Heart right ventricle (tissue), 16 donors: ENCODE measurements at regions not wholly inside any gene's neighbourhood (a gene's known extent, or its start where the extent isn't known, plus 50 kb on each side); places are given as distances from the start of the nearest gene placed in this dataset.
A peak's percentile ranks its signal among the peaks of the same experiment; 100 is the strongest.

Experiments
- ATAC-seq, 8 donors: fragments of 200-7000 bp; cut with Tn5 transposase; one replicate each; pipeline ENCODE4 v1.9.1; 2020; ENCODE audit warnings: mild to moderate bottlenecking in 8 of 8, moderate library complexity in 8 of 8, moderate number of reproducible peaks in 1 of 8
- DNase-seq, 2 donors: peaks; one replicate each; pipeline ENCODE4 v3.0.0-alpha.2; 2020
- H3K27ac ChIP-seq, 10 donors: fragments of 200-600 bp; sonication (generic) in 2 of 10; one replicate each; pipeline versions ENCODE4 v1.5.0 to v1.8.0; 2020 to 2022; ENCODE audit warnings: mild to moderate bottlenecking in 3 of 10
- H3K27me3 ChIP-seq, 7 donors: fragments of 200-600 bp; one replicate each; pipeline ENCODE4 v1.8.0; 2021 to 2022; ENCODE audit warnings: mild to moderate bottlenecking in 2 of 7
- H3K36me3 ChIP-seq, 9 donors: fragments of 200-600 bp; sonication (generic) in 1 of 9; one replicate each; pipeline versions ENCODE4 v1.5.0 to v1.8.0; 2020 to 2022; ENCODE audit warnings: mild to moderate bottlenecking in 2 of 9
- H3K4me1 ChIP-seq, 9 donors: fragments of 200-600 bp; sonication (generic) in 1 of 9; one replicate each; pipeline versions ENCODE4 v1.5.0 to v1.8.0; 2020 to 2022; ENCODE audit warnings: mild to moderate bottlenecking in 4 of 9
- H3K4me3 ChIP-seq, 10 donors: fragments of 200-600 bp; sonication (generic) in 2 of 10; one replicate each; pipeline versions ENCODE4 v1.5.0 to v1.8.0; 2020 to 2022; ENCODE audit warnings: mild to moderate bottlenecking in 7 of 10, moderate library complexity in 2 of 10
- H3K9me3 ChIP-seq, 11 donors: fragments of 200-600 bp in 10 of 11; sonication (generic) in 2 of 11; one replicate each; pipeline versions ENCODE4 v1.5.0 to v1.8.0; 2013 to 2022; ENCODE audit warnings: mild to moderate bottlenecking in 2 of 11, control low read depth in 1 of 11, moderate library complexity in 1 of 11
- WGBS, 2 donors: extraction: QIAGEN DNeasy Blood & Tissue Kit; methylation state at CpG; one replicate each; pipeline ENCODE4 v1.1.7; 2013; ENCODE audit warnings: inconsistent platforms in 1 of 2; 5-methylcytosine and 5-hydroxymethylcytosine counted together
- intact Hi-C, 10 donors: fragments of 100-400 bp; cut with DNase I; formaldehyde crosslinking; loops; one replicate each; pipeline versions ENCODE4 v1.11.1 to v1.14.2; 2022
- TF ChIP-seq, protein P1 (sequence below), 9 donors: fragments of 200-600 bp; sonication (generic) in 2 of 9; IDR thresholded peaks; one replicate each; pipeline versions ENCODE4 v1.5.0 to v1.8.0; 2021 to 2022; ENCODE audit warnings: antibody characterized with exemption in 9 of 9, mild to moderate bottlenecking in 5 of 9, moderate library complexity in 1 of 9
- donor health status: Arrhythmogenic right ventricular cardiomyopathy.
- donor health status: ischemic (EF 13 %, LVEDD 7.1; RV severe dilation, severe dysfunction).
- donor health status: healthy with polysubstance abuse.
- donor health status: DM: no; HTN: yes; CAD: no.
- donor health status: DM: no; HTN: no; CAD: no.
- donor health status: ischemic (EF 25% LVEDD 6.9; RV normal size, moderate dysfunction).
- donor health status: ischemic (EF 25% LVEDD 5.7; RV mildly dilated, moderate dysfunction).
- donor health status: healthy.
- donor health status: DM: yes; HTN: yes; CAD: no.
- donor health status: Ischemic cardiomyopathy.
- donor health status: ischemic (EF 35%, LVEDD 5.7; RV mildly dilated, moderate dysfunction).
- donor health status: nonischemic (EF 11% LVEDD 7.7; RV severe dilation, severe dysfunction).
- donor health status: DM: yes; HTN: yes; CAD: no.
- donor health status: PGD.
- donor health status: ischemic (EF 29% LVEDD 5.4; RV normal size, mild dysfunction).
- donor health status: nonischemic (EF 23%, LVEDD 6.1; RV moderate dilation, normal function).

DNA sequence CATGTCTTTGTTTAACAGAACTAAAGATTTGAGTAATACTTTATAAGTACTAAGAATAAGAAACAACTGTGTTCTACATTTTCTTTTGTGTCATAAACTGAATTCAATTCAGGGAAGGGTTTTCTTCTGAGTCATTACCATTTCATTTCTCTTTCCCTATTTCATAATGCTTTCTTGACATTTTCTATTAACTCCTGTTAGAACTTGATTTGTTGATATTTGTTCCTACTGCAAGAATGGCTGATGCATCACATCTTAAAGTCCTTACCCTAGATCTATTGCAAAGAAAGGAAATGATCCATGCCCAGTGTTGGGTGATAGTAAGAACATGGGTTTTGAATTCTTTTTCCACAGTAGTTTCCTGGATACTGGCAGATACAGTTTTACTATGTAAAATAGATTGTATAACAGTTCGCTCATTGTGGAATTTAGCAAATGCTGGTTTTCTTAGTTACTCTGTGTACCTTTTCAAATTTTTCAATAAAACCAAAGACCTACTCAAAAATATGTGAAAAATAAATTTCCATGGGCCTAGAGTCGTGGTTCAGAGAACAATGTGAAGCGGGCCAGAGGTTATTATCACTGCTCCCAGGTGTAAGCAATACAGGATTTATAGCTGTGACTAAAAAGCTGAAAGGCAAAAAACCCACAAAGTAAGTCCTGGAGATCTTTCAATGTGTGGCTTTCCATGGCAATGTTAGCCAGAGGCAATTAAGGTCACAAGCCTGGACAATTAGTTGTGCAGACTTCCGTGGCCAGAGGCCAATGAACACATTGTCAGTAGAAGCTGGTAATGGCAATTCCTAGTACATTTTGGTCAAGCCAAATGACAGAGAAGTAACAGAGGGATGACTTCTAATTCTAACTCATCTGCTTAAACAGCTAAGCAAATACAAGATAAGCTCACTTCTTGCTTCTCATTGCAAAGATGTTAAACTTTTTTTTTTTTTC, 127.3 kb upstream of the FAT4 start:
- Histone ChIP-seq H3K27ac (peak overlapping the region in 1 of 10 donors; percentile 28), H3K36me3 (no peaks in the 10 kb centered on the region), H3K4me1 (peaks cover 0 to 11% (median 0%) of the 10 kb centered on the region in 9 donors), H3K4me3 (no peak overlapping the region), H3K9me3 (no peaks in the 10 kb centered on the region), H3K27me3 (no peaks in the 10 kb centered on the region)
- intact Hi-C loops: no loop called here
- peak in 4 of 8 donors; percentile 47 to 80 (median 72) for ATAC-seq
- WGBS, 2 donors: 69 to 71% methylated on average over 4 of the region's 4 CpGs
- DNase-seq: peak; percentile 18 to 47
- TF ChIP-seq, protein P1, sequence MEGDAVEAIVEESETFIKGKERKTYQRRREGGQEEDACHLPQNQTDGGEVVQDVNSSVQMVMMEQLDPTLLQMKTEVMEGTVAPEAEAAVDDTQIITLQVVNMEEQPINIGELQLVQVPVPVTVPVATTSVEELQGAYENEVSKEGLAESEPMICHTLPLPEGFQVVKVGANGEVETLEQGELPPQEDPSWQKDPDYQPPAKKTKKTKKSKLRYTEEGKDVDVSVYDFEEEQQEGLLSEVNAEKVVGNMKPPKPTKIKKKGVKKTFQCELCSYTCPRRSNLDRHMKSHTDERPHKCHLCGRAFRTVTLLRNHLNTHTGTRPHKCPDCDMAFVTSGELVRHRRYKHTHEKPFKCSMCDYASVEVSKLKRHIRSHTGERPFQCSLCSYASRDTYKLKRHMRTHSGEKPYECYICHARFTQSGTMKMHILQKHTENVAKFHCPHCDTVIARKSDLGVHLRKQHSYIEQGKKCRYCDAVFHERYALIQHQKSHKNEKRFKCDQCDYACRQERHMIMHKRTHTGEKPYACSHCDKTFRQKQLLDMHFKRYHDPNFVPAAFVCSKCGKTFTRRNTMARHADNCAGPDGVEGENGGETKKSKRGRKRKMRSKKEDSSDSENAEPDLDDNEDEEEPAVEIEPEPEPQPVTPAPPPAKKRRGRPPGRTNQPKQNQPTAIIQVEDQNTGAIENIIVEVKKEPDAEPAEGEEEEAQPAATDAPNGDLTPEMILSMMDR (IDR thresholded peaks at IDR 0.05): no peak

DNA sequence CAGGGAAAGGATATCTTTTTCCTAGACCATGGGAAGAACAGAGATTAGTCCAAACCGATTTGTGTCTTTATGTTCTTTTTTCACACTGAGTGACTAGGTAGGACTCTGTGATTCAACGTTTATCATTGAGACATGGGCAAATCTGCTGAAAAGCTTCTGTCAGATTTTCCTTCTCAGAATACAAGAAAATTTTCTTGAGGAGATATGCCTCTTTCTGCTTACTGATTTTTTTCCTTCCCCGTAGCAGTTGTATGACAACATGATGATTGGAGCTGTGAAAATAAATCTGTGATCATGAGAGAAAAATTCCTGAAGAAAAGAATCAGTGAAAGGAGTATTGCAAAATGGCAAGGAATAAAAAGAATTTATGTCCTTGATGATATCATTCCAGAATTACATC, 130.6 kb upstream of the FAT4 start:
- Histone ChIP-seq H3K9me3 (no peaks in the 10 kb centered on the region), H3K27me3 (no peaks in the 10 kb centered on the region), H3K4me1 (peaks cover 0 to 11% (median 0%) of the 10 kb centered on the region in 9 donors), H3K36me3 (no peaks in the 10 kb centered on the region), H3K4me3 (no peak overlapping the region), H3K27ac (no peak overlapping the region)
- ATAC-seq: no peak
- DNase-seq: no peak
- 66 to 73% methylated on average over 3 of the region's 3 CpGs for WGBS, 2 donors
- intact Hi-C loops: no loop called here
- TF ChIP-seq, protein P1 (IDR thresholded peaks at IDR 0.05): no peak

DNA sequence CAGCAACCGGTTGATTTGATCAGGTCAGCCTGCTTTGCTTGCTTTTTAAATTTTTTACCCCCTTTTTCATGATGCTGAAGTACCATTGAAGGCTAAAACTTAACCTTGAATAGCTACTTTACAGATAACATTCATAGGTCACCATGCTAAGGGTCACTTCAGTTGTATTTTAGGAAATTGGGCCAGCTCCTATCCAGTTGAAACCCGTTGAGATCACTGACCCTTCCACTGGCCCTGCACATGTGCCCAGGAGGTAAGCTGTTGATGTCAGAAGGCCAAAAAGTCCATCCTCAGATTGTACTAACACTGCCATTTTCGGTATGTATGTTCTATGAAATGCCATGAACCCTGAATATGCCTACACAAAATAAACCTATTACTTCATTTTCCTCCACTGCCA, 133.0 kb upstream of the FAT4 start:
- DNase-seq (no peak), ATAC-seq (no peak)
- H3K4me3 ChIP-seq: no peak overlapping the region
- no peaks in the 10 kb centered on the region for H3K36me3 ChIP-seq
- intact Hi-C loops: no loop called here
- no peaks in the 10 kb centered on the region for H3K4me1 ChIP-seq
- 93 to 94% methylated on average over 3 of the region's 3 CpGs for WGBS, 2 donors
- no peaks in the 10 kb centered on the region for H3K9me3 ChIP-seq
- H3K27ac ChIP-seq: no peak overlapping the region
- TF ChIP-seq, protein P1 (IDR thresholded peaks at IDR 0.05): no peak
- H3K27me3 ChIP-seq: no peaks in the 10 kb centered on the region

DNA sequence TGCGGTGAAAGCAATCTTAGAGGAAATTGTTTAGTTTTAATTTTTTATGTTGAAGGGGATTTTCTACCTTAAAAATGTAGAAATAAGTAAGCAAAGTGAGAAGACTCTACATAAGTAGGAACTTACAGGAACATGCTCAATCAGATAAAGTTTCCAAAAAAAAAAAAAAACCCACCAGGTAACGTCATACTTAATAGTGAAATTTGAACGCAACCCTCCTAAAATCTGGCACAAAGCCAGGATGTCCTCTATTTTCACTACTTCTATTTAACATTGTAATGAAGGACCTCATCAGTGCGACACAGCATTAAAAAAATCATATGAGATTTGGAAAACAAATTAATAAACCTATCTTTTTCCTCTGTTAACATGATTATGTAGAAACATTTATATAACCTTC, 135.0 kb upstream of the FAT4 start:
- WGBS, 2 donors: 87 to 90% methylated on average over 4 of the region's 4 CpGs
- no peaks in the 10 kb centered on the region for H3K27me3 ChIP-seq
- TF ChIP-seq, protein P1 (IDR thresholded peaks at IDR 0.05): no peak
- no peaks in the 10 kb centered on the region for H3K4me1 ChIP-seq
- intact Hi-C loops: no loop called here
- ATAC-seq (no peak), DNase-seq (no peak)
- H3K9me3 ChIP-seq: no peaks in the 10 kb centered on the region
- no peaks in the 10 kb centered on the region for H3K36me3 ChIP-seq
- H3K4me3 ChIP-seq: no peak overlapping the region
- no peak overlapping the region for H3K27ac ChIP-seq
